CMK (cell line): ENCODE measurements at regions not wholly inside any gene's neighbourhood (a gene's known extent, or its start where the extent isn't known, plus 50 kb on each side); places are given as distances from the start of the nearest gene placed in this dataset.
"Not testable (repeated sequence)": the region's sequence is repeated elsewhere in the genome, so short reads cannot be mapped to it uniquely, and the experiment has no call there.

Experiments used
- DNase-seq: peaks from one replicate; pipeline ENCODE4 v3.0.0-alpha.2; 2010; ENCODE audit warnings: low read depth

- no peak for DNase-seq
Measured at GRCh38 chrX:13420545-13421183, 100.8 kb upstream of the ATXN3L start.

- no peak for DNase-seq
Measured at GRCh38 chrX:13419918-13420317, 100.1 kb upstream of the ATXN3L start.

DNA sequence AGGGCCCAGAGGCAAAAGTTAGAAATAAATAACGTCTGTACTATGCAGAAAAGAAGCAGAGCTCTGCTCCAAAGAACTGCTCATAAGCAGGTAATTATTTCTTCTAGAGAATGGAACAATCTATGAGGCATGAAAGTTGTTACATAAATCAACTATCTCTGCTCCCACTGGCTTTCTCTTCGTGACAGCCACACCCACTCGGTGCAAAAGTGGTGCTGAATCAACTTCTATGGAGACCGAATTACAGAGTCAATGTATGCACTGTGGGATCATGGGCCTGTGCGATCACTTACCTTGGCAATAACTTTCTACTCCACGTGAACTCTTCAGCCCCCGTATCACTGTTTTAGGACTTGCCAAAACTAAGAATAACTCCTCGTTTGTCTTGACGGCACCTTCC is 99.4 kb upstream of the ATXN3L start:
- DNase-seq, result no peak

DNA sequence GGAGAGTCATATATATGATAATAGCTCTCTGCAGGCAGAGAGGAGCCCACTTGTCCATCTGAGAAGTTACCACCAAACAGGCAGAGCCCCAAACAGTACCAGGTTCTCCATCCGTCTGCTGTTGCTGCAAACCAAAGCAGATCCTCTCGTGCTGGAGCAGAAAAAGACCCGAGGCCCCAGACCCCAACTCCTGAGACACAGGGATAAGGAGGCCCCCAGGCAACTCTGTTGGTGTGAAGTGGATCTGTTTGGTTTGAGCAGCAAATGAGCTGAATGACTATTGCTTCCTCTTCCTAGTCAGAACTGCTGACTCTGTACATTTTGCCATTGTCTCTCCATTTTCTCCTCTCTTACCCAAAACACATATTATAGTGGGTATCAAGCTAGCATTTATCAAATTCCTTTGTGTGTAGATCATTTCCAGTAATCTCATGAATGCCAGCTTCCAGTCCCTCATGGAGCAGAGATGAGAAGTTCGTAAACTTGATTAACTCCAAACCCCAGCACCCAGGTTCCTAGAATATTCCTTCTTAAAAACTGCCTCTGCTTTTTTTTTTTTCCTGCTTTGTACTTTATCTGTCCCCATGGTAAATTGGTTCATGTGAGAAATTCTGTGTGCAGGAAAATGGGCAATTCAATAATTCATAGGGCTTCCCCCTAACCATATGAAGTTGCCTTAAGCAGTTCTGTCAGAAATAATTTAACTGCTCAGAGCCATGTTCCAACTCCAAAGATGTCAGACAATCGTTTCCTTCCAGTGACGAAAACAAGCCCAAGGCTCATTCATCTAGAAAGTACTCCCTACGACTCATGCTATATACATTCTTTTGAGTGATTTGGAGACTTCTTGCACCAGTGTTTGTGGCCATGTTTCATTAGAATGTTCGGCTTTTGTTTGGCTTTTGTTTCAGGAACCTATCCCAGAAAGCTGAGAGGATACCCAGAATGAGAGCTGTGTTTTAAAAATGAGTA is 98.6 kb upstream of the ATXN3L start:
- no peak for DNase-seq

GRCh38 chrX:13415509-13415908 is 95.7 kb upstream of the ATXN3L start:
- no peak for DNase-seq

GRCh38 chrX:13414006-13414647 is 94.3 kb upstream of the ATXN3L start:
- DNase-seq, result no peak

- DNase-seq, result no peak
Measured at GRCh38 chrX:13412208-13412600, 92.4 kb upstream of the ATXN3L start.

DNA sequence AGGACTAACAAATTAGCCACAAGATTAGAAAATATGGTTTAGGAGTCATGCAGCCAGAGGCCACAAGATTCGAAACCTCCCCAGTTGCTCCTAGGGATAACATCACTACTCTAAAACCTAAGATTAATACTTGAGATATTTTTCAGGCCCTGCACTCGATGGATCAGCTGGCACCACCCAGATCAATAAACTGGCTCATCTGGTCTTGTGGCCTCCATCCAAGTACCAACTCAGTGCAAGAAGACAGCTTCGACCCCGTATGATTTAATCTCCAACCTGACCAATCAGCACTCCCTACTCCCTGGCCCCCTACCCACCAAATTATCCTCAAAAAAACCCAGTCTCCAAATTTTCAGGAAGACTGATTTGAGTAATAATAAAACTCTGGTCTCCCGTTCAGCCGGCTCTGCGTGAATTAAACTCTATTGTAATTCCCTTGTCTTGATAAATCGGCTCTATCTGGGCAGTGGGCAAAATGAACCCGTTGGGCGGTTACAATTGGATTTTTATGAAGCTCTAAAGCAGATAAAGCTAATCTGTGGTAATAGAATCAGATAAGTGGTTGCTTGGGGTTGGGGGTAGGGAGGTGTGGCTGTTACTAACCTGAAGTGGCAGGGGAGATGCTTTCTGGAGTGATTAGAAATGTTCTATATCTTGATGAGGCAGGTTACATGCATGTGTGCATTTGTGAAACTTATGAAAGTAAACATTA is 91.8 kb upstream of the ATXN3L start:
- DNase-seq, result no peak

DNA sequence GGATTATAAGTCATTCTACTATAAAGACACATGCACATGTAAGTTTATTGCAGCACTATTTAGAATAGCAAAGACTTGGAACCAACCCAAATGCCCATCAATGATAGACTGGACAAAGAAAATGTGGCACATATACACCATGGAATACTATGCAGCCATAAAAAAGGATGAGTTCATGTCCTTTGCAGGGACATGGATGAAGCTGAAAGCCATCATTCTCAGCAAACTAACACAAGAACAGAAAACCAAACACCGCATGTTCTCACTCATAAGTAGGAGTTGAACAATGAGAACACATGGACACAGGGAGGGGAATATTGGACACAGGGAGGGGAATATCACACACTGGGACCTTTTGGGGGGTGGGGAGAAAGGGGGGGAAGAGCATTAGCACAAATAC is 88.7 kb upstream of the ATXN3L start:
- not testable (repeated sequence) for DNase-seq

DNA sequence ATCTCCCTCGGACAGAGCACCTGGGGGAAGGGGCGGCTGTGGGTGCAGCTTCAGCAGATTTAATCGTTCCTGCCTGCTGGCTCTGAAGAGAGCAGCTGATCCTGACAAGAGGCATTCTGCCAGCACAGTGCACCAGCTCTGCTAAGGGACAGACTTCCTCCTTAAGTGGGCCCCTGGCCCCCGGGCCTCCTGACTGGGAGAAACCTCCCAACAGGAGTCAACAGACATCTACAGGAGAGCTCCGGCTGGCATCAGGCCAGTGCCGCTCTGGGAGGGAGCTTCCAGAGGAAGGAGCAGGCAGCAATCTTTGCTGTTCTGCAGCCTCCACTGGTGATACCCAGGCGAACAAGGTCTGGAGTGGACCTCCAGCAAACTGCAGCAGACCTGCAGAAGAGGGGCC is 84.9 kb upstream of the ATXN3L start:
- not testable (repeated sequence) for DNase-seq

DNA sequence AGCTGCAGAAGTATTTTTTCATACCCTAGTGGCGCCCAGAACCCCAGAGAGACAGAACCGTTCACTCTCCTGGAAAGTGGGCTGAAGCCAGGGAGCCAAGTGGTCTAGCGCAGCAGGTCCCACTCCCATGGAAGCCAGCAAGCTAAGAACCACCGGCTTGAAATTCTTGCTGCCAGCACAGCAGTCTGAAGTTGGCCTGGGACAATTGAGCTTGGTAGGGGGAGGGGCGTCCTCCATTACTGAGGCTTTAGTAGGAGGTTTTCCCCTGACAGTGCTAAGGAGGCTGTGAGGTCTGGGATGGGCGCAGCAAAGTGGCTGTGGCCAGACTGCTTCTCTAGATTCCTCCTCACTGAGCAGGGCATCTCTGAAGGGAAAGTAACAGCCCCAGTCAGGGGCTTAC is 84.5 kb upstream of the ATXN3L start:
- DNase-seq, result no peak

DNA sequence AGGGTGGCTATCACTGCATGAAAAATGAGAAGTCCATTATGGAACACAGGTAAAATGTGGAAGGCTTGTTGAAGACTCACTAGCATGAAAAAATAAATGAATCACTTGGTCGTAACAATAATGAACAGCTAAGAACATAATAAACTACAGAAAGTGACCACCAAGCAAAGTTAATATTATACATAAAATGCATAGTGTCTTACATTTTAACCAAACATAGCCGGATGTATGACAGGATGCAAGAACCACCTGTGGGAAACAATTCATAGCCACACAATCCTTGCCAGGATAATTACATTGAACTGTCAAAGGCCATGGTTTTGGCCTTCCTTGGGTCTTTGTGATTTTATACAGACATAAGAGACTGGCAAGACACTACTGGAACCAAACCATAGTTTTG is 81.9 kb upstream of the ATXN3L start:
- DNase-seq, result no peak

DNA sequence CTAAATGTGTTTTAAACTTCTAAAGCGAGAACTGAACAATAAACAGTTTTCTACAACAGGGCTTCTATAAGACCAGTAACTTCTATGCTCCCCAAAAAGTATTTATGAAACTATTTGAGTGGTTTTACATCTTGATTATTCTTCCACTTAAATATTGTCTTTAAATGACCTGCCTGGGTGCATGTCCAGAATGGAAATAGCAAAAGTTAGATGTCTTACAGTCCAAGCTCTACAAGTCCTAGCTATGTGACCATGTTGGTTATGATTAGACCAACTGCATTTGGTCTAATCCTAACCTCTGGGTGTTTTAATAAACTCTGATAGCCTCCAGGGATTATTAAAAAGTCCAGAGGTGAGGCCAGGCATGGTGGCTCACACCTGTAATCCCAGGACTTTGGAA is 79.0 kb upstream of the ATXN3L start:
- no peak for DNase-seq

DNA sequence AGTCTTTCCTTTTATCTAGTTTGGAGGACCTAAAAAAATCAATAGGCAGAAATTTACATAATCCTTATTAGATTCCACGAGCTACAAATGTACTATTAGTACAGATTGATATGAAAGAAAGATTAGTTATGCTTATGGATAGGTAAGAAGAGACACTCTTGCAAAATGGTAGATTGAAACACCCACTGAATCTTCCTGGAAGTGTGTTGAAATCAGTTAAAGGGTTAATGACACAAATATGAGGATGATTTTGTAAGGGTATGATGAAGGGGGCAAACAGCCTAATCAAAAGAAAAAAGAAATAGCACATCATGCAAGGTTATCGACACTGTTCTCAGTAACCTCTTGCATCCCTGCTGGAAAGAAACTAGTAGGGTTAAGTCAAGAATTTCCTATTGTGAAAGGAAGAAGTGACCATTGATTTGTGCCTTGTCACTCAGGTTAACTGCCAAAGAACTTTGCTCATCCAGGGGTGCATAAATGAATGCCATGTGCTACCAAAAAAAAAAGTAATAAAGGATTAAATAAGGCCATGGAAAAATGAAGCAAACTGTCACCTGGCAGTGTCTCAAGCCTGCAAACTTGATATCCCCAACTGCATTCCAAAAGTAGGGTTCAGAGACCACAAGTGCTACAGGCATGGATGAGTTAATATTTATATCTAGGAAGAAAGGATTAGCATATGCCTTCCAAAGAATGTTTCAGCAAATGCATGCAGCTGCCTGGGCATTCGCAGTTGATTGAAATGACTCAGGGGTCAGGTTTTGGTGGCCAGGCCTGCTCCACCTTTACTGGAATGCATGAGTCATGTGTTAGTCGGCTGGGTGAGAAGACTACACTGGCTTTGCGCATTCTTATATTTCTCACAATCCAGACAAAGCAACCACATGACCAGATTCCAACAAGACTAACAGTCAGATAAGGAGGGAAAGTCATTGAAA is 78.3 kb upstream of the ATXN3L start:
- no peak for DNase-seq

DNA sequence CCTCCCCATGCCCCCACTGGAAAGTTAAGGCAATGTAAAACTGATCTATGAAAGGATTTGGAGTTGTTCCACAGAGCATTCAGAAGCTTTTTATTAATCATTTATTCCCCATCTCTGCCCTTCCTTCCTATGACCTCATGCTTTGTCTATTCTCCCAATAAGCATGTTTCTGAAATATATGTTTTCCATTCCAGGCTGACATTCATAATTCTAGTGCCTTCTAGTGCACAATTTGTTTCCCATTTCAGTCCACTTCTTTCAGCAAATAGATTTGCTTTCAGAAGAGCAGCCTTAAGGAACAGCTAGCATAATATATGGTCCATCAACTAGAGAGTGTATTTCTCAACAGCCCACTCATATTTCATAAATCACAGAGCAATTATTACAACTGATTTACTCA is 77.1 kb upstream of the ATXN3L start:
- DNase-seq, result no peak

- DNase-seq, result no peak
Measured at GRCh38 chrX:13389501-13389900, 69.6 kb upstream of the ATXN3L start.

- DNase-seq, result no peak
Measured at GRCh38 chrX:13387666-13388494, 68.0 kb upstream of the ATXN3L start.

DNA sequence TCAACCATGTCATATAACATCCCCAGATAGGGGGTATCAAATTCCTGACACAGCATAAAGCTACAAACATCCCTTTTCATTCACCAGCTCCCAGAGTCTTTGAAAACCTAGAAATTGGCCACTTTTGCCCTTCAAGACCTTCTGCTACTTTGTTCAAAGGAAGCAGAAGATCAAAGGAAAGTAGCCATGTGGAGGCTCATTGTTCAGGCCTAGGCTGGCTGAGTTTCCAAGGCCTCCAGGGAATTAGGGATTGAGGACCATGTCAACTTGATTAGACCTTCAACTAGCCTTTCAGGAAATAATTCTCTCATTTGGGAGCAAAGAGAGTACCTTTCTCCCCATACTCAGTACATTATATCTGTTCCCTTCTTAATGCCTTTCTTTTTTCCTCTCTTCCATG is 66.8 kb upstream of the ATXN3L start:
- DNase-seq, result no peak

- no peak for DNase-seq
Measured at GRCh38 chrX:13386092-13386491, 66.2 kb upstream of the ATXN3L start.

DNA sequence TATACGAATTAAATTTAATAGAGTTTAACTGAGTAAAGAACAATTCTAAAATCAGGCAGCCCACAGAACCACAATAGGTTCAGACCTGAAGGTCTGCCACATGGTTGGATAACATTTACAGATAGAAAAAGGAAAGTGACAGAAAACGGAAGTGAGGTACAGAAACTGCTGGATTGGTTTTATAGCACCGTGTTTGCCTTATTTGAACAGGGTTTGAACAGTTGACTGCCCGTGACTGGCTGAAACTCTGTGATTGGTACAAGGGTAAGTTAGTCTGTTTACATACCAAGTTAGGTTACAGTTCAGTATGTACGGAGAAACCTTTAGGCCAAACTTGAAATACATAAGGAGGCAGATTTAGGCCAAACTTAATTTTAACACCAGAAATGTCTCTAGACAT is 64.1 kb upstream of the ATXN3L start:
- DNase-seq, result no peak
